NOMO-1 treated with dmso at 0.1 percent for 144 hours (cell line): ENCODE measurements at regions not wholly inside any gene's neighbourhood (a gene's known extent, or its start where the extent isn't known, plus 50 kb on each side); places are given as distances from the start of the nearest gene placed in this dataset.

ENCODE experiments used
- DNase-seq: peaks from one replicate; lab custom pipeline; 2025; ENCODE audit not compliant: unreplicated experiment; lab: John Stamatoyannopoulos, UW

DNA sequence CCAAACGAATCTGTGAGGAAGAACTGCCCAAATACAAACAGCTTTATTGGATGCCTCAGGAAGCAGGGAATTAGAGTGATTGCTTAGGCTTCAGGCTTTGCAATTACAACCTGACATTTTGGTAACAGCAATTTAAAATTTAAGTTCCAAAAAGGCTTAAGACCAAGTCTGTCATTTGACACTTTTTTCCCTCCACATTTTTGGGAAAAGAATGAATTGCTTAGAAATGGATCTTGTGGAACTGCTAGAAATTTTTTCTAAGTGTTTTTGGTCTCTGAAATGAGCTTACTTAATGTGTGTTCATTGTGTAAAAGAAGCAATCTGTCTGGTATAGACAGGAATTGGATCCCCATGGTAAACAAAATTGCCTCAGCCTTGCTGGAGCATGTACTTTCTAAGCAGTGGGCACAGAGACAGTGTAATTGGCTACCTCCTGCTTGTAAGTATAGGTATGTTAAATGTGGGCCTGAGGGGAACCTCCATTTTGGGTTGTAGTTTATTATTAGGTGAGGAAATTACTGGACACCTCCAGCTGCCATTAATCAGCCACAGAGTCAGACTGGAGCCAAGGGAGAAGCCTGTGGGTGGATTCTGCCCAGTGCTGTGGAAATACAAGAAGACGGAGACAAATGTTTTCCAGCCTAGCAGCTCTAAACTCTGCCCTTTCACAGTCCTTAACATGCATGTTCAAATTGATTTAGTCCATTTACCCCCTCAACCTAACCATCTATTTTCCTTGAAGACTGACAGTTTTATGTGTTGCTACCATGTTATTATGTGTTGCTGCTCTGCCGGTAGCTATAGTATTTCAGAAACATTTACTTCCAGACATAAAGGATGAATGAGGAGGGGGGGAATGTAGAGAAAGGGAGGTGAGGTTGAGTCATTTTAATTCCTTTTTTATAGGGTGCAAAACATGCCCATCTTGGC is 473.0 kb downstream of the SPRY1 start:
- DNase-seq = no peak

DNA sequence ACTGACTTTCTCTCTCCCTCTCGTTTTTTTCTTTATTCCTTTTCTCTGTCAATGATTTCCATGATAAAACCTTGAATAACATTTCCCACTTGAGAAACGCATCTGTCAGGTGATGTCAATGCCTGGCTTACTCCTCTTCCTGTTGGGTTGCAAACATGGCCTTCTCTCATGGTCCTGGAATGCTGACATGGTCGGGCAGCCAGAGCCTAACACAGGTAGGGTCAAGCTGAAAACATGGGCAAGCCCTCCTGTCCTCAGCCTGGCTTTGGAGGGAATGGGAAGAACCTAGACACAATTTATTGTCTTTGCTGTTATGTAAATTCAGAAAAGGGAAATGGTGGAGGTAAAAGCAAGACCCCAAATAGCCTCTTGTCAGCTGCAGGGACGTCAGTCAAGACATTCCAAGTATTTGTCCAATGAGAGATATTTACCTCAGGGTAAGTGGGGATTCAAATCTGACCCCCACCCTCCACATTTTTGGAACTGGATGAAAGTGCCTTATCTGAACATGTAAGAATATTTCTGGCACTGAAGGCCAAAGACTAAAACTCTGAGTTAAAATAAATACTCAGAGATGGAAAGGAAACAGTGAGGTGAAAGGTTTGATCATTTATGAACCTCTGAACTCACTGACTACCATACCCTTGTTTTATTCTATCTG is 473.8 kb downstream of the SPRY1 start:
- DNase-seq = no peak

DNA sequence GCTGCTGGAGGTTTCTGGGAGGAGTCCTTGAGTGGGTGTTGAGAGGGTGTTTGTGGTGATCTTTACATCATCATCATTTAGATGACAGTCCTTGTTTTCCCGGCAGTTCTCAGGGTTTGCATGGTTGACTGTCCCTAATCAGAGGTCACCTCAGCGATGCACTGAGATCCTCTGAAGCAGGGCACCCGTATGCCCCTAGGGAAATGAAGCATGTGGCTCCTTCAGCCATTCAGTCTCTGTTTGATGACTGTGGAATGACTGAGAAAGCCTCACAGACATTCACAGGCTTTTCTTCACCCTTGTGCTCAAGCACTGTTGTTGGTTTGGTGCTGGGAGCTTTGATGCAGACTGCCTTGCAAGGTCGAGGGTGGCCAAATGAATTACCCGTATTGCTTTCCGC is 474.7 kb downstream of the SPRY1 start:
- DNase-seq = no peak

DNA sequence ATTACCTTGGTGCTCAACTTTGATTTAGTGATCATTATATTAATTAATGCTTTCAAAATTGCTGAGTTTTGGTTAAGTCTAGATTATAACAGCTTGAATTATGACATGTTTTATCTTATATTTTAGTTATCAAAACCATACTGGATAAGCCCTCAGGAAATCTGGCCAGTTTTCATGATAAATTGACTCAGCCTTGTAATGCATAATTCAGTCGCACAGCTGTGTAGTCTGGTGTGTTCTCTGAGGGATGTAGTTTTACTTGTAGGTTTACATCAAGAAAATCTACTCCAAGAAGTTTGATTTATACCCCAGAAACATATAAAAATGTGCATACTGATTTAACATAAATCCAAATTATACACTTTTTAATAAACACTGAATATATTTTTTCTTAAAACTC is 477.5 kb downstream of the SPRY1 start:
- DNase-seq = no peak

DNA sequence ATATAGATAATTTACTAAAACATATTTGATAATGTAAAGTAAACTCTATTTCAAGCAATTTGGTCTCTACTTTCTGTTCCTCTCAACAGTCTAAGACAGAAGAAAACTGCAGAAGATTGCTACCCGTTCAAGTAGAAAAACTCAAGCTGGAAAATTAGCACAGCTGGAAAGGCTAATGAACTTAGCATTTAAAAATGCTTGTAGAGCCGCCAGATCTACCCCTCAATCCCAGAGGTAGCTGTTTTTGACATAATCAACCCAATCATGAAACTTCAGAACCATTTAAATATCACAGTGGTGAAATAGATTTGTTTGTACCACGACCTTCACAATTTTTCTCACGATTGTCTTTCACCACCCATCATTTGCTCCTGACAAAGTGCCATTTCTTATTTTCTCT is 479.5 kb downstream of the SPRY1 start:
- DNase-seq = no peak

DNA sequence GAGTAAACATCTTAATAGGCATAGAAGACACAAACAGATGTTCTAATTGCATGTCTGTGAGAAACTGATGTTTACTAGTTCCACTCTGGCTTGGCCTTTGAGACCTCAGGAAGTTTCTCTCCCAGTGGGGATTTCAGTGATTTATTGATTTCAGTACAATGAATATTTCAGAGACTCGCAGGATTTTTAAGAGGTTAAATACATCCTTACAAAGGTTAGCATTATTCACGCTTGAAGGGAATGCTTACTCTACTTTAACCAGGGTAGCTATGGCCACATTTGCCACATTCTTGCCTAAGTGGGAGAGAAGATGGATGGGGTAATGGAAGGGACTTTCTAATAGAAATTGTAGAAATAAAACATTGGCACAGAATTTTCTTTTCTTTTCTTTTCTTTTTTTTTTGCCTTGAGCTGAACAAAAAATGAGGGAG is 480.1 kb downstream of the SPRY1 start:
- no peak for DNase-seq

DNA sequence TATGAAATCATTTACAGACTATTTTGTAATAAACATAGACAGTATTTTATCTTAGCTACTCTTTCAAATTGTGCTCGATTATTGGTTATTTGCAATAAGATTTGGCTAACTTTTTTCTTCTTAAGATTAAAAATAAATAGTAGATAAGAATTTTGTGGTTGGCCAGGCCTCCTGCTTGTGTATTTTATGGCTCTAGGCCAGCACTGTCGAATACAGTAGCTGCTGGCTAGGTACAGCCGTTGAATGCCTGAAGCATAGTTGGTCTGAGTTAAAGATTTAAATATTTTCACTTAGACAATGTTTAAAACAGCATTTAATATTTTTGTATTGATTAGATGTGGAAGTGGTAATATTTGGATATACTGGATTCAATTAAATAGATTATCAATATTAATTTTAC is 481.0 kb downstream of the SPRY1 start:
- DNase-seq = no peak

DNA sequence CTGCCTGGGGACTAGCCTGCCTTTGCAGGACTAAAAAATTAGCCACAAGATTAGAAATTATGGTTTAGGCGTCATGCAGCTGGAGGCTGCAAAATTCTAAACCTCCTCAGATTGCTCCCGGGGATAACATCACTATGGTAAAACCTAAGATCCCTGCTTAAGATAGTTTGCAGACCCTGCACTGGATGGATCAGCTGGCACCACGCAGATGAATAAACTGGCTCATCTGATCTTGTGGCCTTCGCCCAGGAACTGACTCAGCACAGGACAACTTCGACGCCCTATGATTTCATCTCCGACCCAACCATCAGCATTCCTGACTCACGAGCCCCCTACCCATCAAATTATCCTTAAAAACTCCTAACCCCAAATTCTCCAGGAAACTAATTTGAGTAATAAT is 482.4 kb downstream of the SPRY1 start:
- DNase-seq = no peak

DNA sequence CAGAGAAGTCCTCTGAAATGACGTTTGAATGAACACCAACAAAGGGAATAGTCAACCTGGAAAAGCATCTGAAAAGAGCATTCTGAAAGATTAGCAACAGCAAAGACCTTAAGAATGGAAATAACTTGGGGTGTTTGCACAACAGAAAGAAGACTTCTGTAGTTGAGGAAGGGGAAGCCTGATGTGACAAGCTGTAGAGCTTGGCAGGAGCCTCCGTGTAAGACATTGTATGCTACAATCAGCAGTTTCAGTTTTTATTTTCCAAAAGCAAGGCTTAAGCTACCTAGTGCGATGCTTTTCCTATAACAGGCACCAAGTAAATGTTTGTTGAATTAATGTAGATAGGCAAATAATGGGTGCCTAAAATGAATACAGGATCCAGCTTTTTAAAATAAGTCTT is 484.0 kb downstream of the SPRY1 start:
- DNase-seq = no peak

DNA sequence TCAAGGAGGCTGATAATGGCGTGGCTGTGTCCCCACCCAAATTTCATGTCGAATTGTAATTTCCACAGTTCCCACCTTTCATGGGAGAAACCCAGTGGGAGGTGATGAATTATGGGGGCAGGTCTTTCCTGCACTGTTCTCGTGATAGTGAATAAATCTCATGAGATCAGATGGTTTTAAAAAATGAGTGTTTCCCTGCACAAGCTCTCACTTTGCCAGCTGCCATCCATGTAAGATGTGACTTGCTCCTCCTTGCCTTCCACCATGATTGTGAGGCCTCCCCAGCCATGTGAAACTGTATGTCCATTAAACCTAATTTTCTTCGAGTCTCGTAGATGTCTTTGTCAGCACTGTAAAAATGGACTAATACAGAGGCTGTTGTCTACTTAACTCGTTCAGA is 488.3 kb downstream of the SPRY1 start:
- no peak for DNase-seq

DNA sequence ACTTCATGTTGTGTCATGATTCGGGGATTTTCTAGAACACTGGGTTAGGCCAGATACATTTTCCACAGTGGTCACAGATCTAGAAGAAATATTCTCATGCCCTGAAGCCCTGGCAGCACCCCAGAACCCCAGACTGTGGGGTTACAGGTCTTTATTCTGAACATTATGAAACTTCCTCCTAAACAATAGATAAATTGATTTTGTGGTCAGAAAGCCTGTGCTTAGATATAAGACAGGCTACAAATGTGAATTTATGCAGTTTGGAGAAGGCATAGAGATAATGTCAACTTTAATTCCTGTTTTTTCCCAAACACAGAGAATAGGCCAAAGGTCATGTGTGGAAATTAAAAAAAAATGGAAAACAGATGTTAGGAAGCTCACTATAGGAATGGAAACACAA is 492.9 kb downstream of the SPRY1 start:
- no peak for DNase-seq

DNA sequence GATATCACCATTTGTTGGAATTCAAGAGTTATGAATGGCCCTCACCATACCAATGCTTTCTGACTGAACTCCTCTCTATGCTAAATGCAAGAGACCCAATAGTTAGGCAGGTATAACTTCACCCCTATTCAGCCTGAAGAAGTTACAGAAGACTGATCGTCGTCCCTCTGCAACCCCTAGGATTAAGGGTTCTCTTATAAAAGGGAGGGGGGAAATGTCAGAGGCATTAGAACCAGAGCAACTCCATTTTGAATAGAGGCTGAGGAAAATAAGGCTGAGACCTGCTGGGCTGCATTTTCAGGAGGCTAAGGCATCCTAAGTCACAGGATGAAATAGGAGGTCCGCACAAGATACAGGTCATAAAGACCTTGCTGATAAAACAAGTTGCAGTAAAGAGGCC is 494.3 kb downstream of the SPRY1 start:
- no peak for DNase-seq

DNA sequence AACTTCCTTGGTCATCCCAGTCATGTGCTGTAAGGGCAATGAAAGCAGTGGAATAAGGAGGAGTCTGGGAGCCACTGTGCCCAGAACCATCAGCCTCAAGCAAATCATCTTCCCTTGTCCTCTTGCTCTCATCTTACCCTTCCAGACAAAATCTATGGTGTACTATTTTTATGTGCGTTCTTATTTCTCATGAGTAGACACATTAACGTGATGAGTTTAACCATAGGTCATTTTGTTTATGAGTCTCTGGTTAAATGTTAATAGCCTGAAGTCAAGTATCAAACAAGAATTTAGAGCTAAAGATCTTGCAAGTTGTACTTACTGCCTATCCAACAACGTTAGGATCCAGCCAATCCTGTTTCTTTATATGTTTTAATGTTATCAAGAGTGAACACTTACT is 495.3 kb downstream of the SPRY1 start:
- no peak for DNase-seq

DNA sequence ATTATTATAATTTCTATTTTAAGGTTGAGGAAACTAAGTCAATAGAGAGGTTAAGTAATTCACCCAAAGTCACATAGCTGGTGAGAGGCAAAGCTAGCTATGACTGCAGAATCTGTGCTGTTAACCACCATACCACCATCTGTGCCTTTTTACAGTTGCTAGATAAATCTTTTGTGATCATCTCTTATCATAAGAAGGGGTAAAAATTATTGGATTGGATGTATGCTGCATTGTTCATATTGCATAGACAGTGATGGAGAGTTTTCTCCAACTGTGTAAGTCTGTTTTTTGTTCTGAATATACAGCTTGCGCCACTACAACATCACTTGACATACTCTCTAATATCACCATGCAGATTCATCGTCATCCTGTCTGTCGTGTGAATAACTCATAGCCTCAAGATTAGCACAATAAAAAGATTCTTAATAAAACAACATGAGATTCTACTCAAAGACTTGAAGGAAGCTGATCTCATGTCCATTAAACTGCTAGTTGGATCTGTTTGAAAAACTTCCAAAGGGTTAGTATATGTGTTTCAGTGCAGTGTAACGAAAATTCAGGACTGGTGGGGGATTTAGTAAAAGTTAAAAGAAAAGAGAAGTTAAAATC is 495.9 kb downstream of the SPRY1 start:
- DNase-seq = no peak

DNA sequence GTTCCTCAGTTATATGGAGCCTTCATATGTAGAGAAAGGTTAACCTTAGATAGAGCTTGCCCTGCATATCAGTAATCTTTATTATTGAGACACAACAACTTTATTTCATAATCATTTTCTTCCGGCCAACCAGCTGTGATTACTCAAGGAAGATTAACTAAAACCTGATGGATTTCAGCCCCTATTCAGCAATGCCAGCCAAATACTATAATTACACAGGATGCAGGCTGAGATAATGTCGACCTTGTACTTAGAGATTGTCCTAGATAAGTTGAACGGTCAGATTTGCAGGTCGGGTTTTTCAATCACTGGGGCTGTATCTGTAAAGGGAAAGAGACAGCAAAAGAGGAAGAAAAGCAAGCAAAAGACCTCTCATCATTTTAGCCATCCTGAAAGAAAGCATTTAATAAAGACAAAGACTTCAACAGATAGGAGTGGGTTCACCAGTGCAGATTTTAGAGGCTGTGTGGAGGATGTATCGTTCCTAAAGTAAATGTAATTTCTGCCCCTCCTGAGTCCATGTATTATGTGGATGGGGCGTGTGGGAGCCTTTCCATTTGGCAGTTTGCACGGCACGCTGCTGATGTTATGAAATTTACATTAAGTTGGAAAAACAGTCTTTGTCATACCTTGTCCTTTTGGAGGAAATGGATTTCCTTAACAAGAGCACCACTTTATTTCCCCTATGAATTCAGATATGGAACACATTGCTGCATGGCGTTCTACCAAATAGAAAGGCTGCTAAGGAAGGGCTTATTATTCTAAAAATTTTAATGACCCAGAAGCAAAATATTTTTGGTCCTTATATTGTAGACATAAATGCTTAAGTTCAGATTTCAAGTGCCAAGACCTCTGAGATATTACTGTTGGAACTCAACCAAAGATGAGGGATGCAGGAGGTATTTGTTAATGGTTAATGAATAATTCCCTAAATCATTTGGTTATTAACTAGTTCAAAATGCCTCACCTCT is 496.7 kb downstream of the SPRY1 start:
- no peak for DNase-seq

DNA sequence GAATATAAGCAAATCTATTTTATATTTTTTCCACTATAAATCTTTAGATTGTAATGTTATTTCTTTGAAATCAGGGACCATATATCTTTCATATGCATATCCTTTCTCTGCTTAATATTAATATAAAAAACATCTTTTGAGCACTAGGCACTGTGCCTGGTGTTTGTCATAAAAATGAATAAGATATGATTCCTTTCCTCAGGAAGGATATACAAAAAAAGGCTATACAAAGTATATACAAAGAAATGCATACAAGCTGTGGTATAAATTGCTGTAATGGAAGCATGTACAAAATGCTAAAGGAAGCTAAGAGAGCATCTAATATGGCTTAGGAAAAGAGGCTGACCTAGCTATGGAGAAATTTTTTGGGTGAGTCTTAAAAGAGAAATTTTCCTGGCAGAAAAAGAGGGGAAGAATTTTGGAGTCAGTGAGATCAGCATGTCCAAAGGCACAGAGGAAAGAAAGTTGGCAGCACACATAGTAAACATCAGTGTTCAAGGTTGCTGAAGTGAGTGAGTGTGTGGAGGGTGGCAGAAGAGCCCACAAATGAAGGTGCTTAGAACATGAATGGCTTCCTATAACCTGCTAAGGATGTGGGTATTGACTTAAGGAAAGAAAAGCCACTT is 500.0 kb downstream of the SPRY1 start:
- DNase-seq = no peak

DNA sequence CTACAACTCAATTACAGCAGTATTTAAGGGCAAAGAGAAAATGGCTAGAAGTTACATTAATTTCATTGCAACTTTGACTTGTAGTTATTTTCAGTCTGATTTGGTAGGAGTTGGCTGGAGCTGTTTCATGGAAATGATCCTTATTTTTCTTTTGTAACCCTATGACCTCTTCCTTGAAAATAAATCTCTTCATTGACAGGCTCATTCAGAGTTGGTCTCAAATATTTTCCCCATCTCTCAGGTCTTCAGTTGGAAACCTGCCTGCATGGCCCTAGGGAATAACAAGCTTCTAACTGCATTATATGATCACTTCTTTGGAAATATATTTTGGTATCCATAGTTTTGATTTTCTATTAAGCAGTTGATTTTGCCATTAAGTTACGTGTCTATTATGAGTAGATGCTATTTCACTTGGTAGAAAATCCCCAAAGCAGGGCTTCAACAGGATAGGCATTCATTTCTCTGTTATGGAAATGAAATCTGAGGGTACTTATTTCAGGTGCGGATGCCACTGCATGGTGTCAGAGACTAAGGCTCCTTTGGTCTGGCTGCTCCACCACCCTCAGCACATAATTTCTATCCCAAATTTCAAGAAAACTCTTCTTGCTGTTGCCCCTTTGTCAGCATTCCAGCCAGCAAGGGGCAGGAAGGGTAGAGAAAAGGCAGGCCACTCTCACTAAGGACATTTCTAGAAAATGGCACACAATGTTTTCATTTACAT is 502.5 kb downstream of the SPRY1 start:
- DNase-seq = no peak

DNA sequence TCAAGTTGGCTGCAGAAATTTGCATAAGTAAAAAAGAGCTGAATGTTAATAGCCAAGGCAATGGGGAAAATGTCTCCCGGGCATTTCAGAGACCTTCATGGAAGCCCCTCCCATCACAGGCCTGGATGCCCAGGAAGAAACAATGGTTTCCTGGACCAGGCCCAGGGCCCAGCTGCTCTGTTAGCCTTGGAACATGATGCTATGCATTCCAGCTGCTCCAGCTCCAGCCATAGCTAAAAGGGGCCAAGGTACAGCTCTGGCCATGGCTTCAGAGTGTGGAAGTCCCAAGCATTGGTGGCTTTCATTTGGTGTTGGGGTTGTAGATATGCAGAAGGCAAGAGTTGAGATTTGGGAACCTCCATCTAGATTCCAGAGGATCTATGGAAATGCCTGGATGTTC is 508.3 kb downstream of the SPRY1 start:
- DNase-seq = no peak

DNA sequence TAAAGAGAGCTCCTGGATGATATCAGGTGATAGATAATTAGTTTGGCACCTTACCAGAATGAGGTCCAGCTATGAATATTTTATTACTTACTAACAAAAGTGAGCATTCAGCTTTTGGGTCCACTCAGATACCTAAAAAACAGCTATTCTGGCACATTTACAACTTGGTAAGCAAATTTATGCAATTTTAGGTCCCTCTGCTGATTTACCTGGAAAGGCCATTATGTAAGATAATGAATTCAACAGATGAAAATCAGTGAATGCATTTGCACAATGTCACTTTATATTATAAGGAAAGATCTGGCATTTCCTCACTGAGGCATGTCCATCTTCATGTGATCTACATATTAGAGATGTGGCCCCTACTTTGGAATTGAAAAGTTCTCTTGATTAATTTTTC is 517.0 kb downstream of the SPRY1 start:
- DNase-seq = no peak

DNA sequence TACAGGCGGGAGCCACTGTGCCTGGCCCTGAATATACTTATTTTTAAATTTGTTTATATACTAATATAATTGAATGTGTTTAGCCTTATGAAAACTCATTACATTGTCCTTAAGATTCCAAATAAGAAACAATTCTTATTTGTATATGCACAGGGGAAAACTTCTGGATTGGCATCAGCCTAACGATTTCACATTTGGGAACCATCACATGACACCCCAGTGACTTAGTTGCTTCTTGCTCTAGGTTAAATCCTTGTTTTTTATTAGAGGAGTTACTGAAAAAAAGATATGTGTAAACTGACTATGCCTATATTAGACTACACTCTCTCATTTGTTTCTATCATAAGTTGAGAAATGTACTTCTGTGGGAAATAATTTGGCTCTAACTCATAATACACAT is 520.2 kb downstream of the SPRY1 start:
- no peak for DNase-seq
